MM.1S (cell line): ENCODE measurements at regions not wholly inside any gene's neighbourhood (a gene's known extent, or its start where the extent isn't known, plus 50 kb on each side); places are given as distances from the start of the nearest gene placed in this dataset.

ENCODE experiments used
- DNase-seq: peaks from one replicate; pipeline ENCODE4 v3.0.0-alpha.2; 2015
- H2AFZ ChIP-seq: fragments of 300-600 bp; sonication (generic); 2 replicates; pipeline ENCODE4 v1.6.0; 2016; ENCODE audit warnings: antibody characterized with exemption, low read length
- H3F3A ChIP-seq: fragments of 300-600 bp; sonication (generic); 2 replicates; pipeline ENCODE4 v1.6.1; 2016; ENCODE audit warnings: mild to moderate bottlenecking, antibody characterized with exemption, low read length, moderate library complexity, mixed read lengths; ENCODE audit not compliant: insufficient read depth
- H3K27ac ChIP-seq: fragments of 300-600 bp; sonication (generic); 2 replicates; pipeline ENCODE4 v1.5.1; 2016; ENCODE audit warnings: mild to moderate bottlenecking, low read length
- H3K27me3 ChIP-seq: fragments of 300-600 bp; sonication (generic); replicated peaks from 2 replicates; pipeline ENCODE4 v1.6.0; 2016; ENCODE audit warnings: low read length; ENCODE audit not compliant: insufficient read depth
- H3K36me3 ChIP-seq: fragments of 300-600 bp; sonication (generic); replicated peaks from 2 replicates; pipeline ENCODE4 v1.6.1; 2016; ENCODE audit warnings: mild to moderate bottlenecking, low read length, mixed read lengths; ENCODE audit not compliant: insufficient read depth
- H3K4me1 ChIP-seq: fragments of 300-600 bp; sonication (generic); 2 replicates; pipeline ENCODE4 v1.6.1; 2016; ENCODE audit warnings: low read length, mixed read lengths
- H3K4me2 ChIP-seq: fragments of 300-600 bp; sonication (generic); 2 replicates; pipeline ENCODE4 v1.6.0; 2016; ENCODE audit warnings: low read depth, low read length
- H3K4me3 ChIP-seq: fragments of 300-600 bp; sonication (generic); 2 replicates; pipeline ENCODE4 v1.5.1; 2016; ENCODE audit warnings: low read length, mixed read lengths
- H3K79me2 ChIP-seq: fragments of 300-600 bp; sonication (generic); 2 replicates; pipeline ENCODE4 v1.6.1; 2016; ENCODE audit warnings: mixed run types, low read length, mixed read lengths
- H3K9ac ChIP-seq: fragments of 300-600 bp; sonication (generic); 2 replicates; pipeline ENCODE4 v1.6.1; 2016; ENCODE audit warnings: low read length, mixed read lengths
- H3K9me2 ChIP-seq: fragments of 300-600 bp; sonication (generic); replicated peaks from 2 replicates; pipeline ENCODE4 v1.6.1; 2016; ENCODE audit warnings: mild to moderate bottlenecking, low read length, mixed read lengths; ENCODE audit not compliant: insufficient read depth
- H3K9me3 ChIP-seq: fragments of 300-600 bp; sonication (generic); replicated peaks from 2 replicates; pipeline ENCODE4 v1.6.1; 2016; ENCODE audit warnings: mild to moderate bottlenecking, low read length, mixed read lengths; ENCODE audit not compliant: insufficient read depth
- H4K20me1 ChIP-seq: fragments of 300-600 bp; sonication (generic); 2 replicates; pipeline ENCODE4 v1.6.1; 2016; ENCODE audit warnings: mild to moderate bottlenecking, low read length, moderate library complexity, mixed read lengths; ENCODE audit not compliant: insufficient read depth
- CTCF ChIP-seq: fragments of 300-600 bp; sonication (generic); IDR thresholded peaks from 2 replicates; pipeline ENCODE4 v1.5.1; 2016; ENCODE audit warnings: antibody characterized with exemption, low read length, mixed read lengths
- EZH2 ChIP-seq: fragments of 300-600 bp; sonication (generic); optimal IDR thresholded peaks from 2 replicates; pipeline ENCODE3; 2017; ENCODE audit warnings: low read depth, mild to moderate bottlenecking, antibody characterized with exemption, low read length, mixed read lengths
- EZH2phosphoT487 ChIP-seq: fragments of 300-600 bp; sonication (generic); IDR thresholded peaks from 2 replicates; pipeline ENCODE4 v1.6.1; 2018; ENCODE audit warnings: antibody characterized with exemption, low read length

- no peaks in the 10 kb centered on the region for H3K9me2 ChIP-seq
- H3F3A ChIP-seq, result no peaks in the 10 kb centered on the region
- H3K27me3 ChIP-seq, result no peaks in the 10 kb centered on the region
- H3K4me2 ChIP-seq, result no peak overlapping the region
- H4K20me1 ChIP-seq, result no peaks in the 10 kb centered on the region
- H3K27ac ChIP-seq, result no peak overlapping the region
- no peaks in the 10 kb centered on the region for H3K9me3 ChIP-seq
- TF ChIP-seq EZH2phosphoT487 (no peak), EZH2 (no peak), CTCF (no peak)
- no peak overlapping the region for H3K4me3 ChIP-seq
- H2AFZ ChIP-seq, result no peak overlapping the region
- no peak for DNase-seq
- H3K9ac ChIP-seq, result no peak overlapping the region
- H3K4me1 ChIP-seq, result no peaks in the 10 kb centered on the region
- H3K36me3 ChIP-seq, result no peaks in the 10 kb centered on the region
- H3K79me2 ChIP-seq, result no peaks in the 10 kb centered on the region
These were observed 121.4 kb downstream of the DMRT2 start for GRCh38 chr9:1171546-1171945.

- no peaks in the 10 kb centered on the region for H3K9me3 ChIP-seq
- no peaks in the 10 kb centered on the region for H3K27me3 ChIP-seq
- no peaks in the 10 kb centered on the region for H3K36me3 ChIP-seq
- DNase-seq, result no peak
- TF ChIP-seq CTCF, result no peak
- TF ChIP-seq EZH2phosphoT487, result no peak
- TF ChIP-seq EZH2, result no peak
- H4K20me1 ChIP-seq, result no peaks in the 10 kb centered on the region
- no peaks in the 10 kb centered on the region for H3K4me1 ChIP-seq
- no peak overlapping the region for H3K4me3 ChIP-seq
- no peak overlapping the region for H3K27ac ChIP-seq
- no peaks in the 10 kb centered on the region for H3F3A ChIP-seq
- no peaks in the 10 kb centered on the region for H3K79me2 ChIP-seq
- H3K9ac ChIP-seq, result no peak overlapping the region
- no peak overlapping the region for H3K4me2 ChIP-seq
- H3K9me2 ChIP-seq, result no peaks in the 10 kb centered on the region
- H2AFZ ChIP-seq, result no peak overlapping the region
These were observed 123.1 kb downstream of the DMRT2 start for GRCh38 chr9:1173211-1173610.

GRCh38 chr9:1173993-1174392 lies 123.8 kb downstream of the DMRT2 start:
- H3K27me3 ChIP-seq, result no peaks in the 10 kb centered on the region
- H3K36me3 ChIP-seq, result no peaks in the 10 kb centered on the region
- H3K27ac ChIP-seq, result no peak overlapping the region
- H3K4me3 ChIP-seq, result no peak overlapping the region
- no peaks in the 10 kb centered on the region for H3K9me3 ChIP-seq
- no peaks in the 10 kb centered on the region for H3K4me1 ChIP-seq
- no peak for DNase-seq
- no peaks in the 10 kb centered on the region for H3K9me2 ChIP-seq
- no peak overlapping the region for H2AFZ ChIP-seq
- H4K20me1 ChIP-seq, result no peaks in the 10 kb centered on the region
- no peak overlapping the region for H3K9ac ChIP-seq
- H3K4me2 ChIP-seq, result no peak overlapping the region
- TF ChIP-seq EZH2, result no peak
- TF ChIP-seq CTCF, result no peak
- TF ChIP-seq EZH2phosphoT487, result no peak
- no peaks in the 10 kb centered on the region for H3F3A ChIP-seq
- H3K79me2 ChIP-seq, result no peaks in the 10 kb centered on the region

DNA sequence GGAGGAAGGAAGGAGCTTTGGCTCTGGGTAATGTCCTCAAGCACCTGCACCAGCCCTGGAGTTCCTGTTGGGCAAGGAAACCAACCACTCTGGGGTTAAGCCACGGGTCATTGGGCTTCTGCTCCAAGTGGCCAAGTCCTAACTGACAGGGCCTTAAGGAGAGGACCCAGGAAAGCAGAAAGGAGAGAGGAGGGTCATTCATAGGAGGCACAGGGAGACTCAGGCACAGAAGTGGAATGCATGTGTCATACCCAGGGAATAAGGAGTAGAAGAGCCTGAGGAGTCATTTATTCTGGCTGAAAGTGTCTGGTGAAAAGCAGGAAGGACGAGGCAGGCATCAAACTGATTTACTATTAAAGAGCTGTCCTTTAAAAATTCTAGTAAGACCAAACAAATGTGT lies 129.2 kb downstream of the DMRT2 start:
- no peaks in the 10 kb centered on the region for H3K9me2 ChIP-seq

More for the DNA sequence above, 129.2 kb downstream of the DMRT2 start:
- Histone ChIP-seq H3K27me3 (no peaks in the 10 kb centered on the region), H2AFZ (no peak overlapping the region), H3K36me3 (no peaks in the 10 kb centered on the region), H3K9me3 (no peaks in the 10 kb centered on the region), H3K4me1 (no peaks in the 10 kb centered on the region), H3K27ac (no peak overlapping the region), H3K9ac (no peak overlapping the region), H3F3A (no peaks in the 10 kb centered on the region), H4K20me1 (no peaks in the 10 kb centered on the region), H3K4me2 (no peak overlapping the region), H3K4me3 (no peak overlapping the region), H3K79me2 (no peaks in the 10 kb centered on the region)
- no peak for DNase-seq
- no peak for TF ChIP-seq CTCF
- no peak for TF ChIP-seq EZH2phosphoT487
- no peak for TF ChIP-seq EZH2
